ENCODE measurements at regions not wholly inside any gene's neighbourhood (a gene's known extent, or its start where the extent isn't known, plus 50 kb on each side); places are given as distances from the start of the nearest gene placed in this dataset.

DNA sequence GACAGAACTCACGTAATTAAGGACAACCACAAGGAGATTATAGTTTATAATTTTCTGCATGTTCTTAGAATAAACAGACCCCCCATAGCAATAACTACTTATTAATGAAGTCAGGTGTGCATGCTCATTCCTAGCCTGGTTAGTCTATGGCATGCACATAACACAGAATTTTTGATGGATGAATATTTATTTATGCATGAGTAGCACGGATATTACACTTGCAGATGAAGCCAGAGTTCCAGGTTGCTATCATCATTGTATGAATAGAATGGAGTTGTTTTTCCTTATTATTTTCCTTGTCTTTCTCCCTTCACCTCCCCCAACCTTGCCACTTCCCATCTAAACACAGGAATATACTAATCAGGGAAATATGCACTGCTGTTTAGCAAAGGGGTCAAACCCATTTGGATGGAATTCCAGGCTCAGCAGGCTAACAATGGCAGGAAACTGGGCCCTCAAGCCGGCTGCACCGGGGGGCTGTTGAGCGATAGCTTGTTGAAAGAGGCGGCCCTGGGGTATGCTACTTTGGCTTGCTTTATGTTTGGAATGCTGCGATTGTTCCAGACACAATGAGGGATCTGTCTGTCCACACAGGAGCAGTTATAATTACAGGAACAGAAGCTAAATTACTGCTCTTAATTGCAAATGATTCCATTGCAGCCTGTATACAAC lies 112.6 kb downstream of the TMEM170B start:
- Histone ChIP-seq H3K36me3 (ENCODE audit: low read depth) (no peaks in the 10 kb centered on the region), H3K4me3 (no peak overlapping the region), H3K9me3 (peaks cover 4% of the 10 kb centered on the region), H3K4me1 (ENCODE audit: low read depth) (no peaks in the 10 kb centered on the region)
- DNase-seq: no peak
- intact Hi-C loops (cut with DNase I, micrococcal nuclease): loop anchor here (10.0 kb wide), 1 partner anchor 955 kb away; no protein-coding TSS in a partner anchor
- TF ChIP-seq, protein P1, sequence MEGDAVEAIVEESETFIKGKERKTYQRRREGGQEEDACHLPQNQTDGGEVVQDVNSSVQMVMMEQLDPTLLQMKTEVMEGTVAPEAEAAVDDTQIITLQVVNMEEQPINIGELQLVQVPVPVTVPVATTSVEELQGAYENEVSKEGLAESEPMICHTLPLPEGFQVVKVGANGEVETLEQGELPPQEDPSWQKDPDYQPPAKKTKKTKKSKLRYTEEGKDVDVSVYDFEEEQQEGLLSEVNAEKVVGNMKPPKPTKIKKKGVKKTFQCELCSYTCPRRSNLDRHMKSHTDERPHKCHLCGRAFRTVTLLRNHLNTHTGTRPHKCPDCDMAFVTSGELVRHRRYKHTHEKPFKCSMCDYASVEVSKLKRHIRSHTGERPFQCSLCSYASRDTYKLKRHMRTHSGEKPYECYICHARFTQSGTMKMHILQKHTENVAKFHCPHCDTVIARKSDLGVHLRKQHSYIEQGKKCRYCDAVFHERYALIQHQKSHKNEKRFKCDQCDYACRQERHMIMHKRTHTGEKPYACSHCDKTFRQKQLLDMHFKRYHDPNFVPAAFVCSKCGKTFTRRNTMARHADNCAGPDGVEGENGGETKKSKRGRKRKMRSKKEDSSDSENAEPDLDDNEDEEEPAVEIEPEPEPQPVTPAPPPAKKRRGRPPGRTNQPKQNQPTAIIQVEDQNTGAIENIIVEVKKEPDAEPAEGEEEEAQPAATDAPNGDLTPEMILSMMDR (IDR thresholded peaks at IDR 0.05): no peak
- no peak for ATAC-seq

DNA sequence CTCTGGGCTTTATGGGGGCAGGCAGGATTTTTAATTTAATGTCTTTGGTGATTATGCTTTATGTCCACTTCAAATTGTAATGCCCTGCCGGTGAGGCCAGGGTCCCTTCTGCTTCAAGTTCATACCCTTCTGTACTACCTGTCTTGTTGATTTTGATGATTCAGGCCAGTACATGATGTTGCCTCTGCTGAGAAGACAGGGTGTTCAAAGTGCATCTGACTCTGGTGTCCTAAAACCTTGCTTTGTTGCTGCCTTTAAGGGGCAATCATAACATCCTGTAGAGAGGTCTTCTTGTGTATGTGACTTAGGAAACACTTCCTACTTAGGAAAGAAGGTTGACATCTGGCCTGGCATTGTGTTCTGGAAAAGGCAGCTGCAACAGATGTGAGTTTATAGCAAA lies 113.2 kb downstream of the TMEM170B start:
- no peak for ATAC-seq
- Histone ChIP-seq H3K9me3 (peaks cover 4% of the 10 kb centered on the region), H3K4me1 (ENCODE audit: low read depth) (no peaks in the 10 kb centered on the region), H3K4me3 (no peak overlapping the region), H3K36me3 (ENCODE audit: low read depth) (no peaks in the 10 kb centered on the region)
- DNase-seq: no peak
- TF ChIP-seq, protein P1 (IDR thresholded peaks at IDR 0.05): no peak
- intact Hi-C loops (cut with DNase I, micrococcal nuclease): loop anchor here (10.0 kb wide), 1 partner anchor 954 kb away; no protein-coding TSS in a partner anchor

DNA sequence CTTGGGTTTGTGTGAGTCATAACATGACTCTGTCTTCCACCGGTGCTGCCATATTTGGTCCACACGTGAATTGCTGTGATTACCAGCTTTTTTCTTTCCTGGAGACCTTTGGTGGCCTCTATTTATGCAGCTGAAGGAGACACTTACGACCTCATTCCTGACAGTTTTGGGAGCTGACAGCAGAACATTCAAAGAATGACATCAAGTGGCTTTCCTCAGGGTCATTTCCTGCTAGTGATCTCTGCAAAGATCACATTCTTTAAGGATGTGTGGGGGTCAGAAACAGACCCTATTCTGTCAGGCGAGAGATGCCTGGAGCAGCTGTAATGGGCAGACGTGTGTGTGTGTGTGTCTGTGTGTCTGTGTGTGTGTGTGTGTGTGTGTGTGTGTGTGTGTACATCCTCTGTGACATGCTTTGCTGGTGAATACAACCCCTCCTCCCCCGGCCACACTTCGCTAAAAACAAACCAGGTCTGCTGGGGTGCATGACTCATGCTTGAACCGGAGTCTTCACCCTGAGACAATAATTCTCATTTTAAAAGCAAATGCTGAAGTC lies 115.6 kb downstream of the TMEM170B start:
- Histone ChIP-seq H3K4me1 (ENCODE audit: low read depth) (peaks cover 3% of the 10 kb centered on the region), H3K9me3 (peaks cover under 1% of the 10 kb centered on the region), H3K4me3 (no peak overlapping the region), H3K36me3 (ENCODE audit: low read depth) (no peaks in the 10 kb centered on the region)
- TF ChIP-seq, protein P1 (IDR thresholded peaks at IDR 0.05): no peak
- intact Hi-C loops (cut with DNase I, micrococcal nuclease): loop anchor here (10.0 kb wide), 1 partner anchor 952 kb away; no protein-coding TSS in a partner anchor
- peak in 1 of 3 donors; percentile 9 for DNase-seq
- ATAC-seq: peak; percentile 34

DNA sequence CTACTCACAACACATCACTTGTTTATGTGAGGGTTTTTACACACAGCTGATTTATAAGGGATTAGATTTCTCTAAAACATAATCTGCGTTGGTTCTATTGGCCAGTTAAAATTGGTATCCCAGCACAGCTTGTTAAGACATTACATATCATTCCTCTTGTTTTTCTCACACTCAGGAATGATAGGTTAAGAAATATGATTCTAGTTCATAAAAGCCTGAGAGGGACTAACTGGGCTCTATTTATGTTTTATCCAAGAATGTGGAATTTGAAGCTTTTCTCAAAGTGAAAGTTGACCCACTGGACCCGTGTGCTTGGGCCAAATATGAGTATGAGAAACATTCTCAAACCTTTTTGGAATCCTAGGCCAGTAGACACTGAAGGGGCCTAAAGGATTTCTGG lies 117.3 kb downstream of the TMEM170B start:
- Histone ChIP-seq H3K36me3 (ENCODE audit: low read depth) (no peaks in the 10 kb centered on the region), H3K9me3 (no peaks in the 10 kb centered on the region), H3K4me3 (no peak overlapping the region), H3K4me1 (ENCODE audit: low read depth) (peaks cover 3% of the 10 kb centered on the region)
- intact Hi-C loops (cut with DNase I, micrococcal nuclease): loop anchor here (5.0 to 10.0 kb wide), 2 partner anchors 637 to 950 kb away; partner anchors contain the start of gene EDN1 (in 1 of the 2)
- DNase-seq (no peak), ATAC-seq (no peak)
- TF ChIP-seq, protein P1 (IDR thresholded peaks at IDR 0.05): no peak

DNA sequence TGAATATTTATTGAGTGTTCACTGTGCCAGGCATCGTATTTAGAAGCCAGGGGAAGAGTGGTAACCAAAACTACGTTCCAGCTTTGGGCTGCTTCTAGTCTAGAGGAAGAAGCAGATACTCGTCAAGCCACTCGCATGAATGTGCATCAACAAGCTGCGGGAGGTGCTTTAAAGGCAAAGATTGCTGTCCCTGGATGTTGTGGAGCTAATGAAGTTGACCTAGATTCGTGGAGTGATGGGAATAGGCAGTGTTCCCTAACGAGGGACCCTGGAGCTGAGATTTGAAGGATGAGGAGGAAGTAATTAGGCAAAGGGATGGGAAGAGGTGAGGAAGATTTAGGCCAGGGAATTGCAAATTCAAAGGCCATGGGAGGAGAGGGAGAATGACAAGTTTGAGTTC lies 118.9 kb downstream of the TMEM170B start:
- no peaks in the 10 kb centered on the region for H3K9me3 ChIP-seq
- intact Hi-C loops (cut with DNase I, micrococcal nuclease): loop anchor here (5.0 to 10.0 kb wide), 2 partner anchors 636 to 948 kb away; partner anchors contain the start of gene EDN1 (in 1 of the 2)
- no peak for ATAC-seq
- H3K4me3 ChIP-seq: no peak overlapping the region
- TF ChIP-seq, protein P1 (IDR thresholded peaks at IDR 0.05): no peak
- H3K36me3 ChIP-seq (ENCODE audit: low read depth): no peaks in the 10 kb centered on the region
- DNase-seq: no peak
- peaks cover 3% of the 10 kb centered on the region for H3K4me1 ChIP-seq (ENCODE audit: low read depth)
